Embryonic facial prominence (tissue), 1 donor: ENCODE measurements at regions not wholly inside any gene's neighbourhood (a gene's known extent, or its start where the extent isn't known, plus 50 kb on each side); places are given as distances from the start of the nearest gene placed in this dataset.
"Not testable (repeated sequence)": the region's sequence is repeated elsewhere in the genome, so short reads cannot be mapped to it uniquely, and the experiment has no call there.

ENCODE experiments used
- DNase-seq: peaks from one replicate; pipeline ENCODE4 v3.0.0-alpha.2; 2016; ENCODE audit errors: extremely low spot score

GRCh38 chr18:11511434-11512095 lies 97.8 kb upstream of the SLC35G4 start:
- DNase-seq, result no peak

- DNase-seq, result no peak
Observed at GRCh38 chr18:11506856-11507255, 102.5 kb upstream of the SLC35G4 start.

- DNase-seq, result no peak
Observed at GRCh38 chr18:11505993-11506392, 103.4 kb upstream of the SLC35G4 start.

DNA sequence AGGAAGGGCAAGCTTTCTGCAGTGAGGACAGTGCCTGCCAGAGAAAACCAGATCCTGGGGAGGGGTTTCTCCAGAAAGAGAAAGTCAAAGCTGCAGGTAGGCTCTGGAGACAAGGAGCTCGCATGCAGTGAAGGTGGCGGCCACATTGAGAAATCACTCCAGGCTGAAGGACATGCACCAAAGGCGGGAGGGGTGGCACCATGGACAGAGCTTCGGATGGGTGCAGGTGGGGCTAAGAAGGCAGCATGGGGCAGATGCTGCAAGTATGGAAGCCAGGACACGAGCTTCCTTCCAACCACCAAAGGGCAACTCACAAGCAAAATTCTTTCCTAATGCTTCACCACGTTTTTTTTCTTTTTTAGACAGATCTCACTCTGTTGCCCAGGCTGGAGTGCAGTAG lies 104.4 kb upstream of the SLC35G4 start:
- no peak for DNase-seq

GRCh38 chr18:11502368-11502767 lies 107.0 kb upstream of the SLC35G4 start:
- no peak for DNase-seq

DNA sequence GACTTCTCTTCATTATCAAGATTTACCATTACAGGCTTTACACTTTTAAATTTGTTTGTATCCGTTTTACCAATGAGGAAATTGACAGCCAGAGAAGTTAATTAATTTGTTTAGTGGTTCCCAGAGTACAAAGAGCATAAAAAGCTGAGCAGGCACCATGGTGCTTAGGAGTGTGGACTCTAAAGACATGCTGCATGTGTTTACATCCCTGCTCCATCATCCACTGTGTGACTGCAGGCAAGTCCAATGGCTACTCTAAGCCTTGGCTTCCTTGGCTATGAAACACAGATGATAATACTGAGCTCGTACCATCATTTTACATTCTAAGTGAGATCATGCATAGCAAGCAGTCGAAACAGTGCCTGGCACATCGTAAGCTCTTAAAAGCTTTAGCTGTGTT lies 108.0 kb upstream of the SLC35G4 start:
- no peak for DNase-seq

DNA sequence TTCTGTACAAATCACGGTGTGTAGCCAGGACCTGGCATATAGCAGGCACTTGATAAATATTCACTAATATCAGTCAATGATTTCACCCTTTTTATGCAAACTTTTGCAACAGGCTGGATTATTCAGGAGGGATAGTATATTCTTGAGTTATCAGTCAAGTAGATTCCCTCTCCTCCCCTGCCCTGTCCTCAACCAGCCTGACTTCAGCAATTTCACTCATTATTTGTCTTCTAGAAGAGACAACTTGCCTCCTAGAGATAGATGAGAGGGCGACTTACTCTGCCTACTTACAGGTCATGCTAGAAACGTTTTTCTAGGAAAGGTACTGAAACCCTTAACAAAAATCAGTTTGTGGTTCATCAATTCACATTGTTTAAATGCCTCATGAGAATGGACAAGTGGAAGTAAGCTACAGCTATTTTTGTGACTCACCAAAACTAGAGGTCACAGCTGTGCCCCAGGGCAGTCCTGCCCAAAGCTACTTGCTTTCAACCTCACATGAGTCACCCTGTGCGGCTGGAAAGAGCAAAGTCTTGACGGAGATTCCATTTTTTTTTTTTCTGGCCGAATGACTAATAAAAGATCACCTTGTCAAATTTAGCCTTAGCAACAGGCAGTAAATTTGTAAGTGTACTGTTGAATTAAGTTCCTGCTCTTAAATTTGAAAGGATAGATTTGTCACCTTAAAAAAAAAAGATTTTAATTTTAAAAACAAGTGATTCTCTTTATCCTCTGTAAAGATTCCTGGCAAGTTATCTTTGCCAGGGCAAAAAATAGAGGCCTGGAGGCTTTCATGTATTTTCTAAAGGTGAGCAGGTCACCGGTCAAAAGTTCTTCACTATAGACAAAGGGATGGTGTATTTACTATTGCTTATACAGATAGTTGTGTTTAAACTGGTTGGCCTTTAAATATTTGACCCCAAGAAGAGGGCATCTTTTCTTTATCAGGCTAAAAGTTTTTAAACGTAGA lies 109.0 kb upstream of the SLC35G4 start:
- no peak for DNase-seq

DNA sequence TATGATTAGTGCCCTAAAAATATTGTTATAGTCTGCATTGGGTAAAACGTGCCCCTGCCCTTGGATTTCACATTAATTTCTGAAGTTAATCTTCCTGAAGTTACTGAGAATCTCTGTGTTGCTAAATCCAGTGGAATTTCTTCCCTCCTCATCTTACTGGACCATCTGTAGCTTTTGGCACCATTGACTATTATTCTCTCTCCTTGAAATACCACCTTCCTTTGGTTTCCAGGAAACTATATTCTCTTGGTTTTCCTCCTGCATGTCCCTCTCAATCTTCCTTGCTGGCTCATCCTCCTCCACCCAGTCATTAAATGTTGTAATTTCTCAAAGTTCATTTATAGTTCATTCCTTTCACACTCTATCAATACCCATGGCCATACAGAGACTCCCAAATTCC lies 110.6 kb upstream of the SLC35G4 start:
- no peak for DNase-seq

- DNase-seq, result no peak
Observed at GRCh38 chr18:11497585-11497984, 111.8 kb upstream of the SLC35G4 start.

DNA sequence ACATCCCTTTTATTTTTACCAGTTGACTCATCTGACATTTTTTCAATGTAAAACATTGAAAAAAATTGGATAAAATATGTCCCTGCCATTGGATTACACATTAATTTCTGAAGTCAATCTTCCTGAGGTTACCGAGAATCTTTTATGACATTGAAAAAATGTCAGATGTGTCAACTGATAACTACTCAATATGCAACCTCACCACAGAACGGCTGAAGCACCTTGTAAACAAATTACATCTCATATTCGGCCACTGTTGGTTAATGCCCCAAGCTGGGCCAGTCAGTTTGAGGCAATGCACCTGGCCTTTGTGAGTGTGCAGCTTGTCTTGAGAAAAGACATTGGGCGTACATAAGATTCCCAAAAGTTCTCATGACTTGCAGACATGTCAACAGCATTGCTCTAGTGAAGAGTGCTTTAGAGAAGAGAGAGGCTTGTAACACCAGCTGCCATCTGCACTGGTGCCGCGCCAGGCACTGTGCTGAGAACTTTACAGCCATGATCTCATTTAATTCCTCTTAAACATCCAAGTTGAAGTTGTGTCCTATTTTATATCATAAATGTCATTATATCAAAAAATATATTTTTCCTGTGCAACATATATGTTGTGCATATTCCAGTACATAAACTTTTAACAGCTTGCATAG lies 112.7 kb upstream of the SLC35G4 start:
- no peak for DNase-seq

- DNase-seq, result no peak
Observed at GRCh38 chr18:11495441-11495840, 114.0 kb upstream of the SLC35G4 start.

- DNase-seq, result no peak
Observed at GRCh38 chr18:11494107-11494506, 115.3 kb upstream of the SLC35G4 start.

- no peak for DNase-seq
Observed at GRCh38 chr18:11489266-11489899, 120.0 kb upstream of the SLC35G4 start.

GRCh38 chr18:11488175-11488574 lies 121.2 kb upstream of the SLC35G4 start:
- DNase-seq, result no peak

DNA sequence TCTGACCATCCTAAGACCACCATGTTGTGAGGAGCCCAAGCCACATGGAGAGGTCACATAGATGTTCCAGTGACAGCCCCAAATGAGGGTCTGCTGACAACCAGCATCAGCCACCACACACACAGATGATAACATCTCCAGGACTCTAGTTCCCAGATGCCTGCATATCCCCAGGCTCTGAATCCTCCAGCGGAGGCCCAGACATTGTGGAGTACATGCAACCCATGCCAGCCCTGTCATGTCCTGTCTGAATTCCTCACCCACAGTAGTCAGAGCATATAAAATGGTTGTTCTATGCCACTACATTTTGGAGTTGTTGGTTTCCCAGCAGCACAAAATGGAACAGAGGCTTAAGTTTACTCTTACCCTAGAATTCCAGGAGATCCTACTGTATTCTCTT lies 122.0 kb upstream of the SLC35G4 start:
- DNase-seq, result no peak

GRCh38 chr18:11482271-11482670 lies 127.1 kb upstream of the SLC35G4 start:
- DNase-seq, result no peak

DNA sequence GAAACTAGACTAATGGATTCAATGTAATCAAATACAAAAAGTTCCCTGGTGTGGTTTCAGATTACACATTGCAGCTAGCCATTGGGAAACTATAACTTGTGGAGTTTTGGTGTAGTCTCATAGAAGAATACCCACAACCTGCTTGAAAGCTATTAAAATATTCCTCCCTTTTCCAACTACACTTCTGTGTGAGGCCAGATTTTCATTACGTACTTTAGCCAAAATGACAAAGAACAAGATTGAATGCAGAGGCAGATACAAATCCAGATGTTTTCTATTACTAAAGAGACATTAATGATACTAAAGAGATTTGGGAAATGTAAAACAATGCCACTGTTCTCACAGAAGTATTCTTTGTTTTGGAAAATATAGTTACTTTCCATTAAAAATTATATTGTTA lies 128.7 kb upstream of the SLC35G4 start:
- DNase-seq, result no peak

GRCh38 chr18:11479031-11479430 lies 130.4 kb upstream of the SLC35G4 start:
- DNase-seq, result not testable (repeated sequence)

DNA sequence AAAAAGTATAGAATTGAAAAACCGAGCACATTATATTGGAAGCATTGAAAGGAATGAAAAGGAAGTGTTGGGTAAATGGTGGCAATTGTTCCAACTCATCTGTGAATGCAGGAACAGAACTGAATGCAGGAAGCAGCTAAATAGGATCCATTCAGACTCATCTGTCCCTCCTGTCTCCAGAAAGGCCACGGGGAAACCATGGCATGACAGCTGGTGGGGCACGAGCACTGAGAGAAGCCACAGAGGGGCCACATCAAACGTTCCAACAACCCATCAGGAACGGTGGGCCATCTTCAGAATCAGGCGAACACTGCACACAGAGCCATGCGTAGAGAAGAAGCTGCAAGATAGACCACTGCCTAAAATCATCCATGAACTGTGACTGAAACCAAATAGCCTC lies 138.5 kb upstream of the SLC35G4 start:
- no peak for DNase-seq

- no peak for DNase-seq
Observed at GRCh38 chr18:11468617-11469016, 140.8 kb upstream of the SLC35G4 start.

DNA sequence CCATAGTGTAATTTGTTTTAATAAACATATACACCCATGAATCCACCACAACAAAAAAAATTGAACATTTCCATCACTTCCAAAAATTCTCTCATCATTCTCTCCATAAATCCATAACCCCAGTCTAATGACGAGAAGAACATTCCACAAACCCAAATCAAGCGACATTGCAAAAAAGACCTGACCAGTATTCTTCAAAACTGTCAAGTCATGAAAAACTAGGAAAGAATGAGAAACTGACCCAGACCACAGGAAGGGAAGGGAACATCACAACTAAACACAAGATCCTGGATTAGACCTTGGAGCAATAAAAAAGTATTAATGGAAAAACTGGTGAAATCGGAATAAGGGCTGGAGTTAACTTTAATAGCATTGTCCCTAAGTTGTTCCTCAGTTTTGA lies 141.3 kb upstream of the SLC35G4 start:
- no peak for DNase-seq

- DNase-seq, result no peak
Observed at GRCh38 chr18:11467611-11468010, 141.8 kb upstream of the SLC35G4 start.
